EH (cell line): ENCODE measurements at regions not wholly inside any gene's neighbourhood (a gene's known extent, or its start where the extent isn't known, plus 50 kb on each side); places are given as distances from the start of the nearest gene placed in this dataset.
"Not testable (repeated sequence)": the region's sequence is repeated elsewhere in the genome, so short reads cannot be mapped to it uniquely, and the experiment has no call there.

Experiments used
- DNase-seq: peaks from one replicate; pipeline ENCODE4 v3.0.0-alpha.2; 2015; ENCODE audit warnings: low read depth

DNA sequence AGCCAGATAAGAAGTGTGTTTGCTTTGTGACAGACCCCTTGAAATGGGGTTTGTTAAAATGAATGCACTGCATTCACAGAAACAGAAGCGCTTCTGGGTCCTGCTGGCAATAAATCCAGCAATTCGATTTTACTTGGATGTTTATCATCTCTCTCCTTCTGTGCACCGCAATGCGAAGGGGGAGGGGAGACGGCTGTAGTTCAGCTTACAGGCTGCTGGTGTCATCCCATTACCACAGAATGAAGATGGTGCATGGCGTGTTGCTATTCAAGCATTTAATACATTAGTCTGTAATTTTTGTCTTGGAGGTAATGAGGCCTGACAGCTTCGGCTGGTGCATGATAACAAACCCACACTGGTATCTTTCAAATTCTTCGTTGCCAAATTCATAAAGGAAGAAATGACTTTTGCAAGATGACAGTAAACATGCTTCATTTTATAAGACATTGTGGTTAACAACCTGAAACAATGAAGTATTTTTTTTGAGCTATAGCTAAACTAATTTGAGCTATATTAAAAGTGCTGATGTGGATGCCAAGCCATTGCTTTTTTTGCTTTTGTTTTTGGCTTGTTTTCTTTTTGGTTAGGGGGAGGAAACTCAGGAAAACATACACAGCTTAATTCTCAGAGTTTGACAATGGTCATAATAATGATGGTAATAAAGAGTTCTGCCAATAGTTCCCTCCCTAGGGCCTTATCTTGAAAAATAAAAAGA lies 418.3 kb downstream of the OTOL1 start:
- peak; percentile 73 for DNase-seq

DNA sequence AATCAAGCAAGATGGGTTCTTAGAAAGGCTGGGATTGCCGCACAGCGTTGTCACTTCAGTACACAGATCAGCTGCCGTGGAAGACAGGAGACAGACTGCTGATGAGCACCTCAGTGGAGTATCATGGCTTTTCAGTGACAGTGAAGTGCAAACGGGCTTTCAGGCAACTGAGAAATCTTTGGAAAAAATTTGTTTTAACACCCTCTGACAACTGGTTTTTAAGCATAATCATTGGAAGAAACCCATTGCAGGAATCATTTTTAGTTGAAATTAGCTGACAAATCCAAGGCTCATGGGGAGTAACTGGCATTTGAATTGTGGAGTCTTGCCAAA lies 418.8 kb downstream of the OTOL1 start:
- no peak for DNase-seq

DNA sequence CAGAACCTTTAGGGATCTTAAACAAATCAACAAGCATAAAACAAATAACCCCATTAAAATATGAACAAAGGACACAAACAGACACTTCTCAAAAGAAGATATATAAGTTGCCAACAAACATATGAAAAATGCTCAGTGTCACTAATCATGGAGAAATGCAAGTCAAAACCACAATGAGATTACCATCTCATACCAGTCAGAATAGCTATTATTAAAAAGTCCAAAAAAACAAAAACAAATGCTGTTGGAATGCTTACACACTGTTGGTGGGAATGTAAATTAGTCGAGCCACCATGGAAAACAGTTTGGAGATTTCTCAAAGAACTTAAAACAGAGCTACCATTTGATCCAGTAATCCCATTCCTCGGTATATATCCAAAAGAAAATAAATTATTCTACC lies 423.6 kb downstream of the OTOL1 start:
- peak; percentile 72 for DNase-seq

DNA sequence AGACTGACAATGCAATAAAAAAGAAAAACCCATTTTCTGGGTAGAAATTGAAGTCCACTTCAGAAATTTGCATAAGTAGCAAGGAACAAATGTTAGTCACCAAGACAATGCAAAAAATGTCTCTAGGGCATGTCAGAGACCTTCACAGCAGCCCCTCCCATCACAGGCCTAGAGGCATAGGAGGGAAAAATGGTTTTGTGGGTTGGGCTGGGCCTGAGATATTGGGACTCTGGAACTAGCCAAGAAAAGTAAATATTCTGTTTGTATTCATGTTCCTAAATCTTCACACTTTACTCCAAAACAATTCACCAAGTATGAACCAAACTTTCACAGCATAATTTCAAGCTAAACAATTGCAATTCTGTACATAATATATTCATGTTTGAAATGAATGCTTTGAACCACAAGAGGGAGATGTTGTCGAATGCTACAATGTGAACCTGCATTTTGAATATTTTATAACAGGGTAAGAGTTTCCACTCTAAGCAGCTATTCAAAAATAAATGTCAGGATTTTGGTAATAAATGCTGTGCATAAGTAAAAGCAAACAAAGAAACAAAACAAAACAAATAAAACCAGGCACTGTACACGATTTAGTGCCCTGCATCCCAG lies 429.2 kb downstream of the OTOL1 start:
- no peak for DNase-seq

DNA sequence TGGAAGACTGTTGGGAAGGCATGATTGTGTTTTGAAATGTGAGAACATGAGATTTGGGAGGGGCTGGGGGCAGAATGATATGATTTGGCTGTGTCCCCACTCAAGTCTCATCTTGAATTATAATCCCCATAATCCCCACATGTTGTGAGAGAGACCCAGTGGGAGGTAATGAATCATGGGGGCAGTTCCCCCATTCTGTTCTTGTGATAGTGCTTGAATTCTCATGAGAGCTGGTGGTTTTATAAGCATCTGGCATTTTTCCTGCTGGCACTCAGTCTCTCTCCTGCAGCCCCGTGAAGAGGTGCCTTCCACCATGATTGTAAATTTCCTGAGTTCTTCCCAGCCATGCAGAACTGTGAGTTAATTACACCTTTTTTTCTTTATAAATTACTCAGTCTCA lies 430.5 kb downstream of the OTOL1 start:
- no peak for DNase-seq

DNA sequence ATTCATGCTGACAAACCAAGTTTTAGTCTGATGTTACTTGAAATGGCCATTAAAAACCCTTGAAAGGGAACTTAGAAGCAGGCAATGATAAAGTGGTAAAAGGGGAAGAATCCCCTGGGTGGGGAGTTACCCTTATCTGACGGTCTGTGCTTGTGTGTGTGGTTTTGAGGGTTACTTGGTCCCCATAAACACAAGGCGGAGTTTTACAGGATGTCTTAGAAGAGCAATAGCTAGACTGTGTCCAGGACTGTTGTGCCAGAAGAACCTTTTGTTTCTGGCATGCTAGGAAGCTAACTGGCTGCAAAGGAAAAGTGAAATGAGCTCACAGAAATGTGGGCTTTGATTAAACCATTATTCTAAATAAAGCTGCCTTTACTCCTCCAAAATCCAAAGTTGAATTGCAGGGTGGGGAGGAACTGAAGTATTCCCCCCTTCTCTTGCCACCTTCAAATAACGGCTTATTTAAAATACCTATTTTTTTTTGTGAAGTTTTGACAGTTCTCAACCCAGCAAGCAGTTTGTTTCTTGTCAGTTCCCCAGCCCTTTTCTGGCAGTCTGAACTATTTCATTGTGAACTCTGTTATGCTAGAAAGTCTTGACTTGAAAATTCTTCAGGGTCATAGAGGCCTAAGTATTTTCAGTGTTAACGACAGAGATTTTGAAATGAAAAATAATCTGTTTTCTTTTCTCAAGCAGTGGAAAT lies 443.5 kb downstream of the OTOL1 start:
- DNase-seq, result no peak

DNA sequence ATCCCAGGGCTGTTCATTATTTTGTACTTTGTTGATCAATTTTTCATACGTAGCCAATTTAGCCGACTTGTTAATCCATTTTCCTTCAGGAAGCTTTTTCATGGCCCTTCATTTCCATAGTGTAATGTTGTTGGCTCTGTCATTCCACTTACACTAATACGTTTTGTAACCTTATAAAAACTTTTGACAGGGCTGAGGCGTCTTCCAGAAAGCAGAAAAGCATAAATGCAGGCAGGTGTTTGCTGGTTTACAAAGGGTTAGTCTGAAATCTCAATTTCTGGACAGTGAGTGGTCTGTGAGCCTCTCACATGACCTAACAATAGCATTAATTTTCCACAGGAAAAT lies 444.0 kb downstream of the OTOL1 start:
- DNase-seq, result no peak

DNA sequence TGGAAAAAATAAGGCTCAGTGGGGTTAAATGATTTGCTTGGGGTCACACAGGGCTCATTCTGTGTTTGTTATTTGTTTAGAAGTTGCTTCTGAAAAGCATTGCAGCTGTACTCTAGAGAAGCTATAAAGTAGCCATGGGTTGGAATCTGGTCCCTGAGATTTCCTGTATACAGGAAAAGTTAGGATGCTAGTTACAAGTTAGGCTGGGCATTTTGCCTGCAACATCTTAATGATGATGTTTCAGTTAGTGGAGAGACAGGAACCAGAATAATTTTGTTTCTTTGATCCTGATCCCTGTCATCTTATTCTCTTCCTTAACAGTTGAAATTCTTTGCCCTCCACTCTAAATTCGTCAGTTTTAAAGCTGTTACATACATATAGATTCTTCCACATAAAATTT lies 445.3 kb downstream of the OTOL1 start:
- no peak for DNase-seq

DNA sequence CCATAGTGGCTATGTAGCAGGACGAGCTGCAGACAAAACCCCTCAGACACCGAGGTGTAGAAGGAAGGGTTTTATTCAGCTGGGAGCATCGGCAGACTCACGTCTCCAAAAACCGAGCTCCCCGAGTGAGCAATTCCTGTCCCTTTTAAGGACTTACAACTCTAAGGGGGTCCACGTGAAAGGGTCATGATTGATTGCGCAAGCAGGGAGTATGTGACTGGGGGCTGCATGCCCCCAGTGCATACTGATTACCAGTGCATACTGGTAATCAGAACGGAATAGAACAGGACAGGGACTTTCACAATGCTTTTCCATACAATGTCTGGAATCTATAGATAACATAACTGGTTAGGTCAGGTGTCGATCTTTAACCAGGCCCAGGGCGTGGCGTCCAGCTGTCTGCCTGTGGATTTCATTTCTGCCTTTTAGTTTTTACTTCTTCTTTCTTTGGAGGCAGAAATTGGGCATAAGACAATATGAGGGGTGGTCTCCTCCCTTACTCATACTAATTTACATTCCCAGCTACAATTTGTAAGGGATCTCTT lies 447.3 kb downstream of the OTOL1 start:
- DNase-seq, result not testable (repeated sequence)

DNA sequence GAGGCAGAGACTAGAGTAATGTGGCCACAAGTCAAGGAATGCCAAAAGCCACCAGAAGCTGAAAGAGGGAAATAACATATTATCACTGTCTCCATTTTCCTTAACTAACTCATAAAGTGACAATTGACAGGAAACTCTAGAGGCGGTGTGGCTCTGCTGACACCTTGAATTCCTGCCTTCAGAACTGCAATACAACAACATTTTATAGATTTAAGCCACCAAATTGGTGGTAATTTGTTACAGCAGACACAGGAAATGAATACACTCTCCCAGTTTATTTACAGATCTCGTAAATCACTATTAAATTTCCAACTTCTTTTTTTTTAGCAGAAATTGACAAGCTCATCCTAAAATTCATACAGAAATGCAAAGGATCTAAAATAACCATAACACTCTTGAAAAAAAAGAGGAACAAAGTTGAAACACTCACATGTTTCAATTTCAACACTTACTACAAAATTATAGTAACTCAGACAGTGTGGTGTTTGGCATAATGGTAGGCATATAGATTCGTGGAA lies 449.9 kb downstream of the OTOL1 start:
- DNase-seq, result no peak

DNA sequence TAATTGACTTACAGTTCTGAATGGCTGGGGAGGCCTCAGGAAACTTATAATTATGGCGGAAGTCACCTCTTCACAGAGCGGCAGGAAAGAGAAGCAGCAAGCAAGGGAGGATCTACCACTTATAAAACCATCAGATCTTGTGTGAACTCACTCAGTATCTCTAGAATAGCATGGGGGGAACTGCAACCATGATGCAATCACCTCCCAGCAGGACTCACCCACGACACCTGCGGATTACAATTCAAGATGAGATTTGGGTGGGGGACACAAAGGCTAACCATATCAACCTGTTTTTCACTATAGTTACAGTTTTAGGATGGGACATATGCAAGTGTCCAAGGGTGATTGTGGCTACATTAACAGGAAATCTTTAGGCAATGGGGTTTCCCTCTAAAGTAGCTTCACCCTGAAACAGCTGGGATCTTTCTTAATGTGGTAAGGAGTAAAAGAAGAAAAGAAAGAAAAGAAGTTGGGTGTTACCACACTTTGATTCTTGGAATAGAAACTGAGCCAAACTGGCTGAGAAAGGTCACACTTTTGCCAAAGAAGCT lies 453.8 kb downstream of the OTOL1 start:
- DNase-seq, result no peak

DNA sequence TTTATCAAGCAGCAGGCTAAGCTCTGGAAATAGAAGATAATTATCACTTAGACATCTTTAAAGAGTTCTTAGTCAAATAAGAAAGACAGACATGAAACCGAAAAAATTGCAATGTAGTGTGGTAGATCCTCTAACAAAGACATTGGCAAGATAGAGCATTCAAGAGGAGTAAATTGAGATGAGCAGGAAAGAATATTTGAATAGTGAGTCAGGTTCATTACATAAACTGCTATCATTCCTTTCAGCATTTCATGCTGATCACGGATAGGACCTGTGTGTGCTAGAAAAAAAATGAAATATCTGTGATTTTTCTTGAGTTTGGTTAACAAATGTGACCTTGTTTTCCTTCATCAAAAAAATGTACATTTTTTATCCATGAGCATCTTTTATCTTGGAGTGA lies 460.9 kb downstream of the OTOL1 start:
- DNase-seq, result peak; percentile 79

DNA sequence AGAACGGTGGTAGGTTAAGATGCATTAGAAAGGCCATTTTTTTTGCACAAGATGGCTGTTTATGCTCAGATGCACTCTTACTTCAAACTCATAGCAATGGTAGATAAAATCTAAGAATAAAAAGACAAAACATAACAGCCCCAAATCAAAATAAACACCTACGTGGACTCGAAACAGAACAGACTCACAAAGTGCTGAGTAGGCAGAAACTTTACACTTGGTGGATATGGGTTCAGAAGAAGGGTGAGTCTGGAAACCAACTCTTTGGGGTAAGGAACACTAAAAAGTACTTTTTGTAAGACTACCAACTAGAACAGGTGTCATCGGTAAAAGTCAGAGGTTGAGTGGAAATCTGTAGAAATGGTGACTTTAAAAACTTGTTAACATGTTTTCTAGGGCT lies 468.2 kb downstream of the OTOL1 start:
- DNase-seq, result no peak

DNA sequence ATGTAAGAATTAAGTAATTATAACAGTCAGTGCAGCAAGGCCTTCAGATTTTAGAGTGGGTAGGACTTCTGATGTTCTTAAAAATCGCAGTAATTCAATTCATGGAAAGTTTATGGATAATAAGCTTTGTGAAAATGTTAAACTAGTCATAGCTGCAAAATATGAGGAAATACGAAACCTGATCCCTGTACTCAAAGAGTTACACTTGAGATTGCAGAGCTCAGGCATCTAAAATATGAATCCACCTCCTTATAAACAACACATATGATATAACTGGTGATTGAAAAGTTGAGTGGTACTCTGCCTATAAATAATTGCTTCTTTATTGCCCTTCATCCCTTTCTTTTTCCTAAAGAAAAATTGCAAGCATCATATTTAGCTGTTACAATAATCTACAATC lies 473.3 kb downstream of the OTOL1 start:
- peak; percentile 32 for DNase-seq

DNA sequence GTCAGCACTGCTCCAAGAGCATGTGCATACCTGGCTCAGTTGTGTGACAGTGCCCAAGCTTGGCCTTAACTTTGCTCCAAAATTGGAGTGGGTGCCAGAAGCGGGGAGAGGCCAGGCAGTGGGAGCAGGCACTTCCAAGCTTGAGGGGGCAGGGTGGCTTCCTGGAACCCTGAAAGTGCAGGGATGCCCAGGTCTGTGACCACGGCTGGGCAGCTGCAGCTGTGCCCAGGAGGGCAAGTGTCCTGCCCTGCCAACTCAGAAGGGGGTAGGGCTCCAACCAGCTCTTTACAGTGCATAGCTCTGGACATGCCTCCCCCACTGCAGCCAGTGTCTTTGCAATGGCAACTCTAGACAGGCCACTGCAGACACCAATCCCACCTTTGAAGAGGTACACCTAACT lies 478.6 kb downstream of the OTOL1 start:
- no peak for DNase-seq

DNA sequence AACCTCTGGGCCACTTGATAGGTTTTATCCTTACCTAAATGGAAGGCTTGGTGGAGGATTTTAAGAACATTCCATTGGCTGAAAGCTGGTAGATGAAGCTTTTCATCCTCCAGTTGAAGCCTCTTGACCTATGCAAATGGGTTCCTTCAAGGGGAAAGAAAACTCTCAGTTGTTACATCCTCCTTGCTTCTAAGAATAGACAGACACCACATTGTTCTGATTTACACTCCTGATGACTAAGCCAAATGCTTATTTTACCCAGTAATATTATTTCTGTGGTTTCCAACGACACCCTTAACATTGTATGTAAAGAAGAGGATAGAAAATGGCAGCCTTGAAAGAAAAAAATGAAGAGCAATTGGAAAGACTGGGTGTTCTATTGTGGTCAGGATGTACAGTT lies 480.5 kb downstream of the OTOL1 start:
- DNase-seq, result peak; percentile 83

DNA sequence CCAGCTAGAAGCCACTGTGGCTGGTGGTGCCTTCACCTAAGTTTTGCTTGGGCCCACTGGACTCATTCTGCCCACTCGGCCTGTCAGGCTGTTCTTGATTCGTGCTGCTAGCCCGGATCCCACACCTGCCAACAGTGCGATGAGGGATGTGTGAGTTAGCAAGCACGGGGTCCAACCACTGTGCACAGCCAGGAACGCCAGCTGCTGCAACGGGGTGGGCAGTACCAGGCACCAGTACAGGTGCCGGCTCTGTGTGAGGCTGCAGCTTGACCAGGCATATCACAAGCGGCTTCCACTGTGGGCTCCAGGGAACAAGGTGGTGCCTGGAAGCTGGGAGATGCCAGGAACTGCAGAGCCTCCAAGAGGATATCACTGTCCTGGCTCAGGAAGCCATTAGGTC lies 481.2 kb downstream of the OTOL1 start:
- DNase-seq, result no peak

DNA sequence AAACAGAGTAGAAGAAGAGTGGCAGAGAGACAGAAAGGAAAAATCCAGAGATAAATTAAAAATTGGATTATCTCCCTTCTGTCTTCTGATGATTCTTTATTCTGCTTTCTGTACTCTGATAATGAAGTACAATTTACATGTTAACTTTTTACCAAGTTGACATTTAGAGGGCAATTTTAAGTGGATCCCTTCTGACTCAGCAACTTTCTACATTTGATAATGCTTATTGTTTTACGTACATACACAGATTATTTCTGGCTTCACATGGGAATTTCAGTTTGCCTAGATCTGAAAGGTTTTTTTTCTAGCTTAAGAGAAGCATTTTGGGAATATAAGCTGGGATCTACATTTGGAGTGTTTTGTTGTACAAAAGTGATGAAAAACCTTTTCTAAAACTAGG lies 491.3 kb downstream of the OTOL1 start:
- no peak for DNase-seq

DNA sequence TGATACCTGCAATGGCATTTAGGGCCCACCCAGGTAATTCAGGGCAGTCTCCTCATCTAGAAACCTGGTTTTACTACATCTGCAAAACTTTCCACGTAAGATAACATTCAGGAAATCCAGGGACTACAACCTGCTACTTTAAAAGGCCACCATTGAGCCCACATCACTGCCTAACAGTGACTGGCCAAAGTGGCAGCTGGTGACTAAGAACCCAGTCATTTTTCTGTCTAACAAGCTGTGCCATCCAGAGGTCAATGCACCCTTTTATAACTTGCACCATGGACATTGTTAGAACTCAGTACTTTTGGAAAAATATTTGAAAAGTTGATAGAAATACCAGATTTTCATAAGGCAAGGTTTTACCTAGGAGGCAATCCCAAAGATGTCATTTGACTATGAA lies 492.4 kb downstream of the OTOL1 start:
- DNase-seq, result peak; percentile 18

DNA sequence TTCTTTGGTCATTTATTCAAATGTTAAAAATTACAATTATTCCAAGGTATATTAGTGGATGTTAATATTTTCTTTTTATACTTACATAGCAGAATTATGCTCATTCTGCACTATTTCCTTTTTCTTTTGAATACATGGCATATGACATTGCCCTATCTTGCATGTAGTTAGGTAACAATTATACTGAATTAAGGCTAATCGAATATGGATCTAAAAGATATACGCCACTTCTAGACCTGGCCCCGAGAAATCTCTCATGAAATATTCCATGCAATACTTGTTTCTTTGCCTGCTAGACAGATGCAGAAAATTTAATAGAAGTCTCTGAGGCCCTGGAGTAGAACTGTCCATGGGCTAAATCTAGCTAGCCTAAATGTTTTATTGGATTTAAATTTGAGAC lies 493.4 kb downstream of the OTOL1 start:
- DNase-seq, result no peak

DNA sequence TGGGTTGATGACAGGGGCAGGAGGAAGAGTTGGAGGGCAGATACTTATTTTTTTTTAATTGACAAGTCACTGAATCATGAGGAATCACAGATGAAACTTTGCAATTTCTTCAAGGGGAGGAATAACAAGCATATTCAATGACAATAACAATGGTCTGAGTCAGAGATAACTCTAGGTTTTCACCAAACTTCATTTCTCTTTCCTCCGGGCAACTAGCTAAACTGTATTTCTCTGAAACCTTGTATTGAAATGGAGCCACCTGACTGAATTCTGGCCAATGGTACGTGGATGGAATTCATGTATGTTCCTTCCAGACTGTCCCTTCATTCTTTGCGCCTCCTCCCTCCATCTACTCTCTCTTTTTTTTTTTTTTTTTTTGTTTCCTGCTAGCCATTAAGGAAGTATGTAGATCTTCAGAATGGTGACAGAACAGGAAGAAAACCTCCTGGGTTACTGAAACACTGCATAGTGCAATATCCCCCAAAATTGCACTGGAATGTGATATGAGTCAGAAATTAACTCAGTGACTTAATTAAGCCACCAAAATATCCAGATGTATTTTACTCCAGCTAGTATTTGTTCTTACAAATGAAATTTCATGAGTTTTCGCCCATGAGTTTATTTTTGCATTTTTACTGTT lies 495.4 kb downstream of the OTOL1 start:
- DNase-seq, result peak; percentile 41

DNA sequence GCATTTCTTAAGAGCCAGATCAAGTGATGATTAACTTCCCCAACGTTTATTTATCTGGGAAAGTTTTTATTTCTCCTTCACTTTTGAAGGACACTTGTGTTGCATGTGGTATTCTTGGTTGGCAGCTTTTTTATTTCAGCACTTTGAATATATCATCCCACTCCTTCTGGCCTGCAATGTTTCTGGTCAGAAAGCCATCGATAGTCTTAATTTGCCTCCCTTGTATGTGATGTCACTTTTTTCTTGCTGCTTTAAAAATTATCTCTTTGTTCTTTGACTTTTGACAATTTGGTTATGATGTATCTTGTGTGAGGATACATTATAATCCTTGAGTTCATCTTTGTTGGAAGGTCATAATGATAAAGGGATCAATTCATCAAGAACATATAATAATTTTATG lies 503.2 kb downstream of the OTOL1 start:
- DNase-seq, result no peak
